ENCODE measurements at regions not wholly inside any gene's neighbourhood (a gene's known extent, or its start where the extent isn't known, plus 50 kb on each side); places are given as distances from the start of the nearest gene placed in this dataset.

DNA sequence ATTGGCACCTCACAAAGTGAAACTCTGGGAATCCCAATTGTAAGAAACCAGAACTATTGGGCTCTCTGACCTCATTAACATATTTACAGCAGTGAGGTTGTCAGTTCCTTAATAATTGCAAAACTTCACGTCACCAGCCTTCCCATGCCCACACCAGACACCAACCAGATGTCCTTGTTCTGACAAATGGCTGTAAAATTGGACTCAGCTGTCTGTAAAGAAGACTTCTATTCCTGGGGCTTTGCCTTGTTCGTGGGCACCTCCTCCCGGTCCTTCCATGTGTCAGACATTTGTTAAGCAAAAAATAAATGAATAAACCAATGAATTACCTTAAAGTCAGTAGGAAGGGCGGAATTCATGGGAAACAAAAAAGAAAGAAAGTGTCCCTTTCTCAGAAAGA lies 284.3 kb upstream of the CDH11 start:
- no peak for DNase-seq (ENCODE audit: low read depth in 2 of 2)
- TF ChIP-seq CTCF (IDR thresholded peaks at IDR 0.05; ENCODE audit: low read depth, low read length): no peak
- no peak overlapping the region for H3K4me3 ChIP-seq (replicated peaks in 1 of 2; ENCODE audit: low read depth in 2 of 2, low read length in 2 of 2)

DNA sequence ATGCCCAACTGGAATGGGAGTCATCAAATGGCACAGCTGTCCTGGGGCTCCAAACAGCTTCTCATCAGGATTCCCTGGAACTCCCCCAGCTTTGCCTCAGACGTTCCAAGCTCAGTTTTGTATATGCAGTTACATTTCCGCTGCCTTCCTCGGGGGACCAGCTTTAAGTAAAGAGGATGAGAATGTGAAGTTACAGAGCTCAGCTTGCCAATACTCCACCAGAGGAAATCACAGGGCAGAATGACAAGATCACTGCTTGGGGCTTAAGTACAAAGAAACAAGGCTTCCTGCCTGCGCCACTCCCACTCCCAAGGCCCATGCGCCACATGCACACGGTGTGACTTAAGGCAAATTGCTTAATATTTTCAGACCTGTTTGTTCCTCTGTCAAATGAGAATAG lies 272.4 kb upstream of the CDH11 start:
- peak in 1 of 2 donors; percentile 37 for DNase-seq (ENCODE audit: low read depth in 2 of 2)
- no peak overlapping the region for H3K4me3 ChIP-seq (replicated peaks in 1 of 2; ENCODE audit: low read depth in 2 of 2, low read length in 2 of 2)
- TF ChIP-seq CTCF (IDR thresholded peaks at IDR 0.05; ENCODE audit: low read depth, low read length): no peak

- H3K4me3 ChIP-seq (replicated peaks in 1 of 2; ENCODE audit: low read depth in 2 of 2, low read length in 2 of 2): no peak overlapping the region
- no peak for DNase-seq (ENCODE audit: low read depth in 2 of 2)
- no peak for TF ChIP-seq CTCF (IDR thresholded peaks at IDR 0.05; ENCODE audit: low read depth, low read length)
These were observed 271.1 kb upstream of the CDH11 start for GRCh38 chr16:65392806-65393565.

- peak; percentile 52 to 68 for DNase-seq (ENCODE audit: low read depth in 2 of 2)
- H3K4me3 ChIP-seq (replicated peaks in 1 of 2; ENCODE audit: low read depth in 2 of 2, low read length in 2 of 2): no peak overlapping the region
- no peak for TF ChIP-seq CTCF (IDR thresholded peaks at IDR 0.05; ENCODE audit: low read depth, low read length)
These were observed 266.7 kb upstream of the CDH11 start for GRCh38 chr16:65388592-65388991.

DNA sequence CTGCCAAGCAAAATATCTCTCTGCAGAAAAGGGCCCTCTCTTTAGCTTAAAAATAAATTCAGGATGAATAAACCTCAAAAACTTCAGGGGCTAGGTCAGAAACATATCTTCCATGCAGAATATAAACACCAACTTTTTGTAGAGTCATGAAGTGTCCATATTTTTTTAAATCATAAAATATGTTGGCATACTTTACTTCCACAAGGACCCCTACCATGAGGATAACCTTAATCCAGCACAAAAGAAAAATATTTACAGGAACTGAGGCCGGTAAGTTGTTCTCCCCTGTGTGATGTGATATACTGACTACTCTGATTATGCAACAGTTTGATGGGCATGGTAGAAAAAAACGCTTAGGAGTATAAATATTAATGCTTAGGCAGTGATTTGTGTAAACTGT lies 264.8 kb upstream of the CDH11 start:
- no peak for TF ChIP-seq CTCF (IDR thresholded peaks at IDR 0.05; ENCODE audit: low read depth, low read length)
- no peak overlapping the region for H3K4me3 ChIP-seq (replicated peaks in 1 of 2; ENCODE audit: low read depth in 2 of 2, low read length in 2 of 2)
- DNase-seq (ENCODE audit: low read depth in 2 of 2): no peak

DNA sequence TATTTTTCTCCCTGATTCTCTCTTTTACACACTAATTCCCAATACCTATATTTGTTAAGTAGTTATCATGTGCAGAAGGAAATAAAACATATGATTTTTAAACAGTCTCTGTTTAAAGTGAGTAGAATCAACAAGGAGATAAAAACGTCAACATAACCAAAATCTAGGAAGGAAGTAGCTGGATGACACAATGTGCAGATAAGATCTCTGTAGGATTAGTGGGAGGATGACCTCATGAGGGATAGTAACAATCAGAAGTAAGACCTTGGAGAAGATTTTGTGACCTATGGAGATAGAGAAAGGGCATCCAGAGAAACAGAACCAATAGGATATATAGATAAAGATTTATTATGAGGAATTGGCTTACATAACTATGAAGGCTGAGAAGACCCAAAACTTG lies 262.6 kb upstream of the CDH11 start:
- no peak for DNase-seq (ENCODE audit: low read depth in 2 of 2)

More for the DNA sequence above, 262.6 kb upstream of the CDH11 start:
- no peak overlapping the region for H3K4me3 ChIP-seq (replicated peaks in 1 of 2; ENCODE audit: low read depth in 2 of 2, low read length in 2 of 2)
- TF ChIP-seq CTCF (IDR thresholded peaks at IDR 0.05; ENCODE audit: low read depth, low read length): no peak

All from cardiac fibroblast (primary cell).